HG02938 (cell line): ENCODE measurements at regions not wholly inside any gene's neighbourhood (a gene's known extent, or its start where the extent isn't known, plus 50 kb on each side); places are given as distances from the start of the nearest gene placed in this dataset.

ENCODE experiments used
- ATAC-seq: cut with Tn5 transposase; IDR thresholded peaks from one replicate; pipeline ENCODE4 v1.9.1; 2021; ENCODE audit warnings: mild to moderate bottlenecking, moderate library complexity; ENCODE audit not compliant: unreplicated experiment

GRCh38 chr7:25850735-25851134, 301.3 kb upstream of the NFE2L3 start:
- ATAC-seq: no peak

- ATAC-seq: peak; percentile 44
Measured at GRCh38 chr7:25851332-25852210, 300.4 kb upstream of the NFE2L3 start.

GRCh38 chr7:25852211-25852938, 299.6 kb upstream of the NFE2L3 start:
- ATAC-seq: no peak

GRCh38 chr7:25852939-25853271, 299.1 kb upstream of the NFE2L3 start:
- no peak for ATAC-seq

- ATAC-seq: no peak
Measured at GRCh38 chr7:25853314-25853713, 298.7 kb upstream of the NFE2L3 start.

GRCh38 chr7:25854059-25854458, 297.9 kb upstream of the NFE2L3 start:
- no peak for ATAC-seq

GRCh38 chr7:25854608-25855497, 297.1 kb upstream of the NFE2L3 start:
- ATAC-seq: peak; percentile 37

GRCh38 chr7:25855854-25856782, 295.9 kb upstream of the NFE2L3 start:
- peak; percentile 1 for ATAC-seq

- no peak for ATAC-seq
Measured at GRCh38 chr7:25857376-25858067, 294.5 kb upstream of the NFE2L3 start.

- no peak for ATAC-seq
Measured at GRCh38 chr7:25858200-25858524, 293.8 kb upstream of the NFE2L3 start.

GRCh38 chr7:25858525-25859411, 293.2 kb upstream of the NFE2L3 start:
- no peak for ATAC-seq

GRCh38 chr7:25859412-25860274, 292.4 kb upstream of the NFE2L3 start:
- ATAC-seq: no peak

GRCh38 chr7:25860275-25861163, 291.5 kb upstream of the NFE2L3 start:
- no peak for ATAC-seq

- no peak for ATAC-seq
Measured at GRCh38 chr7:25861164-25861496, 290.9 kb upstream of the NFE2L3 start.

- ATAC-seq: no peak
Measured at GRCh38 chr7:25861601-25862260, 290.3 kb upstream of the NFE2L3 start.

GRCh38 chr7:25862261-25863004, 289.6 kb upstream of the NFE2L3 start:
- ATAC-seq: peak; percentile 87
